SH-SY5Y (cell line): ENCODE measurements at regions not wholly inside any gene's neighbourhood (a gene's known extent, or its start where the extent isn't known, plus 50 kb on each side); places are given as distances from the start of the nearest gene placed in this dataset.

Experiments used
- GATA2 ChIP-seq: IDR thresholded peaks from 2 replicates; pipeline ENCODE4 v1.6.1; 2011; ENCODE audit warnings: mild to moderate bottlenecking, low read depth, low read length
- GATA3 ChIP-seq: IDR thresholded peaks from 2 replicates; pipeline ENCODE4 v1.6.1; 2011; ENCODE audit warnings: low read depth, mild to moderate bottlenecking, low read length, moderate library complexity

GRCh38 chr1:199593475-199593874 is 434.0 kb upstream of the NR5A2 start:
- peak; percentile 42; the same call in 1 of the 2 replicates for TF ChIP-seq GATA3
- TF ChIP-seq GATA2, result peak; percentile 89
